Astrocyte of the spinal cord (primary cell): ENCODE measurements at regions not wholly inside any gene's neighbourhood (a gene's known extent, or its start where the extent isn't known, plus 50 kb on each side); places are given as distances from the start of the nearest gene placed in this dataset.

Experiments
- DNase-seq: peaks from one replicate; pipeline ENCODE4 v3.0.0; 2011; ENCODE audit warnings: low read depth, low spot score
- H3K4me3 ChIP-seq: 2 replicates; pipeline ENCODE4 v1.5.1; 2011; ENCODE audit warnings: low read depth, mild to moderate bottlenecking, low read length, moderate library complexity
- in situ Hi-C: cut with HindIII; loops from 2 replicates; pipeline ENCODE4 v1.10.0; 2017; ENCODE audit warnings: low sequenced_read_pairs
- TF ChIP-seq, protein P1 (sequence below): IDR thresholded peaks from 2 replicates; pipeline ENCODE4 v1.5.1; 2012; ENCODE audit warnings: low read depth, mild to moderate bottlenecking, low read length, inconsistent platforms

DNA sequence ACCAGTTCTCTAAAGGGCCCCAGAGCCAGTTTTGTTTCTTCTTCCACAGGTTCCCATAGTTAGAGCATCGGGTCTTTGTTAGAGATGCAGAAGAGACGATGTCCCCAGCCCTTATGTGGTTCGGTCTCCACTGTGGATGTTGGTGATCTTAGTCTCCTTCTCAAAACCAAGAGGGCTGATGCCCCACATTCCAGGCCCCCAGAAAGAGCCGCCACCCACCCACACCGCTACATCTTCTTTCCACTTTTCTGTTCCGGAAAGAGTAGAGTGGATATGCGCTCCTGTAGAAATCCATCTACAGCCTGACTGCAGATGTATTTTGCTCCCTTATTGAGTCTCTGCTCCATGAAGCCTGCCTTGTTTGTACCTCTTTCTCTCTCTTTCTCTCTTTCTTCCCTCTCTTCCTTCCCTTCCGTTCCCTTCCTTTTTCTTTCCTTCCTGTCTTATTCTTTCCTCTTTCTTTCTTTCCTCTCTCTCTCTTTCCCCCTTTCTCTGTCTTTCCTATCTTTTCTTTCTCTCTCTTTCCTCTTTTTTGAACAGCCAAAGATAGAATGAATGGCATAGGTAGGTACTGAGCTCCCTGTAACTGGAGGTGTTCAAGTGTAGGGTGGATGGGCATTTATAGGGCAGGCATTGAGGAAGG, 224.3 kb downstream of the SEC14L1 start:
- no peak for DNase-seq
- in situ Hi-C loops, result no loop called here
- TF ChIP-seq, protein P1, sequence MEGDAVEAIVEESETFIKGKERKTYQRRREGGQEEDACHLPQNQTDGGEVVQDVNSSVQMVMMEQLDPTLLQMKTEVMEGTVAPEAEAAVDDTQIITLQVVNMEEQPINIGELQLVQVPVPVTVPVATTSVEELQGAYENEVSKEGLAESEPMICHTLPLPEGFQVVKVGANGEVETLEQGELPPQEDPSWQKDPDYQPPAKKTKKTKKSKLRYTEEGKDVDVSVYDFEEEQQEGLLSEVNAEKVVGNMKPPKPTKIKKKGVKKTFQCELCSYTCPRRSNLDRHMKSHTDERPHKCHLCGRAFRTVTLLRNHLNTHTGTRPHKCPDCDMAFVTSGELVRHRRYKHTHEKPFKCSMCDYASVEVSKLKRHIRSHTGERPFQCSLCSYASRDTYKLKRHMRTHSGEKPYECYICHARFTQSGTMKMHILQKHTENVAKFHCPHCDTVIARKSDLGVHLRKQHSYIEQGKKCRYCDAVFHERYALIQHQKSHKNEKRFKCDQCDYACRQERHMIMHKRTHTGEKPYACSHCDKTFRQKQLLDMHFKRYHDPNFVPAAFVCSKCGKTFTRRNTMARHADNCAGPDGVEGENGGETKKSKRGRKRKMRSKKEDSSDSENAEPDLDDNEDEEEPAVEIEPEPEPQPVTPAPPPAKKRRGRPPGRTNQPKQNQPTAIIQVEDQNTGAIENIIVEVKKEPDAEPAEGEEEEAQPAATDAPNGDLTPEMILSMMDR, result no peak
- no peak overlapping the region for H3K4me3 ChIP-seq

GRCh38 chr17:77365584-77366186, 224.9 kb downstream of the SEC14L1 start:
- in situ Hi-C loops, result no loop called here

GRCh38 chr17:77366206-77366557, 225.4 kb downstream of the SEC14L1 start:
- TF ChIP-seq, protein P1, result no peak
- no peak for DNase-seq

More at GRCh38 chr17:77365584-77366186, 224.9 kb downstream of the SEC14L1 start:
- peak; percentile 92 for DNase-seq
- TF ChIP-seq, protein P1, result no peak
- H3K4me3 ChIP-seq, result no peak overlapping the region

DNA sequence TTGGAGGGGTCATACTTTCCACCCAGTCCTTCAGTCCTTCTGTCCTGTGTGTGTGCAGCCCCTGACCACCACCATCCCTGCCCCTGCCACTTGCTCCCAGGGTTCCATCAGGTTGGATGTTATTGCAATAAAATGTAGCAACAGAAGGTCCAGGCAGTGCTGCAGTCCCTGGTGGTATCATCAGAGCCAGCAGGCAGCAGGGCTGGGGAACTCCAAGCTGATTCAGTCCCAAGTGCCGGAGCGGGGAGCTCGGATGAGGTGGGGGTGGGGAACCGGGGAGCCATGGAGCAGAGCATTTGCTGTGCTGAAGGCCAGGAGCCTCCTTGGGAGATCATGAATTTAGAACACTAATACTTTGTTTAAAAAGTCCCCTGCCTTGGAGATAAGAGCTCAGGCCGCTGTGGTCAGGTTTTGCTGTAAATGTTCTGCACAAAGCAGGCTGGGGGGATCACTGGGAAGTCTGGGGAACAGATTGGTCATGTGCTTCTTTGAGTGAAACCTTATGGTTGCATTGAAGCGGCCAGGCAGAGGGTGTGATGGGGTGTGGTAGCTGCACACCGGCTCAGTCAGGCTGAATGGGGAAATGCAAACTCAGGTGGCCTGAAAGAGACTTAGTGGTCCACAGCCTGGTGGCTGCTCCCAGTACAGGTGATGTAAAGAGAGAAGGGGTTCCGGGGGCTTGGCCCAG, 225.9 kb downstream of the SEC14L1 start:
- TF ChIP-seq, protein P1, result peak; percentile 5
- DNase-seq, result peak; percentile 66
- in situ Hi-C loops, result no loop called here
- H3K4me3 ChIP-seq, result no peak overlapping the region

More at GRCh38 chr17:77366206-77366557, 225.4 kb downstream of the SEC14L1 start:
- H3K4me3 ChIP-seq, result no peak overlapping the region
- in situ Hi-C loops, result no loop called here

GRCh38 chr17:77369544-77369971, 228.8 kb downstream of the SEC14L1 start:
- DNase-seq, result no peak
- H3K4me3 ChIP-seq, result no peak overlapping the region
- in situ Hi-C loops, result no loop called here
- TF ChIP-seq, protein P1, result no peak

DNA sequence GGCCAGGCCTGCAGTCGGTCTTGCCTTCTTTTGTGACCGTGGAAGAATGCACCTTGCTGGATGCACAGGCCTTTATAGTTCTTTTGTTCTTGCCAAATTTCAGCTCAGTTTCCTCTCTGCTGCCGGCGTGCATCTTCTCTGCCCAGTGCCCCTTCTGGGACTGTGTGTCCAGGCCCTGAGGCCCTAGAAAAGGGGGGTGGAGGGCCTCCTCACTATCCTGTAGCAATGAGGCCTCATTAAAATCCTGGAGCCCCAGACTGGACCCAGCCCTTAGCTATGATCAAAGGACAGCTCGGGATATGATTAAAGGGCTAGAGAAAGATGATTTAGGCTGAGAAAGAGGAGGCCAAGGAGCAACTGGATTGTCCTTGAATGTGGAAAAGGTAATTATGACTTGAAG, 229.8 kb downstream of the SEC14L1 start:
- H3K4me3 ChIP-seq, result no peak overlapping the region
- in situ Hi-C loops, result no loop called here
- DNase-seq, result no peak
- TF ChIP-seq, protein P1, result no peak
